Right lobe of liver (tissue), 4 donors: ENCODE measurements at regions not wholly inside any gene's neighbourhood (a gene's known extent, or its start where the extent isn't known, plus 50 kb on each side); places are given as distances from the start of the nearest gene placed in this dataset.
"Not testable (repeated sequence)": the region's sequence is repeated elsewhere in the genome, so short reads cannot be mapped to it uniquely, and the experiment has no call there.

Experiments used
- CTCF ChIP-seq, 4 donors: fragments of 200-600 bp in 3 of 4; fragments of 450-650 bp in 1 of 4; IDR thresholded peaks; one replicate each; pipeline versions ENCODE4 v1.5.1 to v1.8.0; 2016 to 2022; ENCODE audit warnings: antibody characterized with exemption in 4 of 4, mild to moderate bottlenecking in 2 of 4
- POLR2A ChIP-seq: fragments of 450-650 bp; IDR thresholded peaks from one replicate; pipeline ENCODE4 v1.6.1; 2017; ENCODE audit warnings: antibody characterized with exemption, mild to moderate bottlenecking
- donor health status: DM: no; HTN: no; CAD: no.
- donor health status: DM: no; HTN: no; CAD: no.
- donor health status: DM: no; HTN: yes; CAD: no.

- TF ChIP-seq POLR2A; CTCF (IDR thresholded peaks at IDR 0.05): not testable (repeated sequence)
Observed at GRCh38 chr21:31417214-31417613, 73.2 kb upstream of the TIAM1 start.
